ENCODE measurements at regions not wholly inside any gene's neighbourhood (a gene's known extent, or its start where the extent isn't known, plus 50 kb on each side); places are given as distances from the start of the nearest gene placed in this dataset.

DNA sequence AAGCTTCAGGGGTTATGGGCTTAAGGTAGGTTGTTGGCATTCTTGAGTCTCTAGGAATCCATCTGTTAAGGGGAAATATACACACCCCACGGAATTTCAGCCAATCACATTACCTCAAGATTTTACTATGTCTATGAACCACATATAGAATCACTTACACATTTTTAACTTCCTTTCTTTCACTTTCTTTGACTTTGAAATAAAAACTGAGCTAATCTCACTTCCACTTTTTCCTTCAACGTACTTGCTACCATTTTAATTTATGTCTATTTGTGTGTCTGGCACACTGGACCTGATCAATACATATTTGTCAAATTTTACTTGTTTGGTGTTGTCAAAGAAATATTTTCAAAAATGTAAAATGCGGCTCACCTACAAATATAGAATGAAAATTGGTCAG lies 545.4 kb upstream of the JAG1 start:
- TF ChIP-seq CTCF (IDR thresholded peaks at IDR 0.05; ENCODE audit: borderline replicate concordance, control extremely low read depth, extremely low read depth, insufficient read depth, missing control alignments): no peak
- no peak for DNase-seq (ENCODE audit: low spot score)
- in situ Hi-C loops (cut with MboI; ENCODE audit: low sequenced_read_pairs, unreplicated experiment): no loop called here

GRCh38 chr20:11221046-11221445 lies 547.2 kb upstream of the JAG1 start:
- DNase-seq (ENCODE audit: low spot score): no peak
- in situ Hi-C loops (cut with MboI; ENCODE audit: low sequenced_read_pairs, unreplicated experiment): no loop called here
- no peak for TF ChIP-seq CTCF (IDR thresholded peaks at IDR 0.05; ENCODE audit: borderline replicate concordance, control extremely low read depth, extremely low read depth, insufficient read depth, missing control alignments)

GRCh38 chr20:11222243-11222642 lies 548.4 kb upstream of the JAG1 start:
- in situ Hi-C loops (cut with MboI; ENCODE audit: low sequenced_read_pairs, unreplicated experiment): no loop called here
- DNase-seq (ENCODE audit: low spot score): no peak
- TF ChIP-seq CTCF (IDR thresholded peaks at IDR 0.05; ENCODE audit: borderline replicate concordance, control extremely low read depth, extremely low read depth, insufficient read depth, missing control alignments): no peak

- in situ Hi-C loops (cut with MboI; ENCODE audit: low sequenced_read_pairs, unreplicated experiment): no loop called here
- no peak for DNase-seq (ENCODE audit: low spot score)
- no peak for TF ChIP-seq CTCF (IDR thresholded peaks at IDR 0.05; ENCODE audit: borderline replicate concordance, control extremely low read depth, extremely low read depth, insufficient read depth, missing control alignments)
Observed at GRCh38 chr20:11227602-11228001, 553.8 kb upstream of the JAG1 start.

GRCh38 chr20:11229772-11230171 lies 556.0 kb upstream of the JAG1 start:
- TF ChIP-seq CTCF (IDR thresholded peaks at IDR 0.05; ENCODE audit: borderline replicate concordance, control extremely low read depth, extremely low read depth, insufficient read depth, missing control alignments): no peak
- DNase-seq (ENCODE audit: low spot score): no peak
- in situ Hi-C loops (cut with MboI; ENCODE audit: low sequenced_read_pairs, unreplicated experiment): no loop called here

DNA sequence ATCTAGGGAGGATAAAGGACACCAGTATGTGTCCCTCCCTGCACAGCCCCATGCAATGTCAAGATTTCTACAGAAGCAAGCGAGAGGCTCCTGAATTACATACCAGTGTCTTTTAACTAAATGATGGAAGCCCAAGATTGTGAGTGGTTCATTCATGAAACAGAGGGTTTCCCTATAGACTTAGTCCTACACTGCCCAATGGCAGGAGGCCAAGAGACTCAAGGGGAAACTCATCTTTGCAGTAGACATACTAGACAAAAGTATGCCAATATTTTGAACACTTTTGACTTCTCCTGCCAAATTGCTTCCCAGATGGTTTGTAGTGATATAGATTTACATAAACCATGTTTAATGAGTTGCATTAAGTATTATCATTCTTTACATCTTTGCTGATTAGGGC lies 557.2 kb upstream of the JAG1 start:
- in situ Hi-C loops (cut with MboI; ENCODE audit: low sequenced_read_pairs, unreplicated experiment): no loop called here
- no peak for TF ChIP-seq CTCF (IDR thresholded peaks at IDR 0.05; ENCODE audit: borderline replicate concordance, control extremely low read depth, extremely low read depth, insufficient read depth, missing control alignments)
- no peak for DNase-seq (ENCODE audit: low spot score)

All from GM13976 (cell line).